Activated CD4-positive, alpha-beta T cell treated with anti-CD3 and anti-CD28 coated beads for 4 hours (primary cell): ENCODE measurements at regions not wholly inside any gene's neighbourhood (a gene's known extent, or its start where the extent isn't known, plus 50 kb on each side); places are given as distances from the start of the nearest gene placed in this dataset.
"Not testable (repeated sequence)": the region's sequence is repeated elsewhere in the genome, so short reads cannot be mapped to it uniquely, and the experiment has no call there.

Experiments
- DNase-seq, 2 donors: peaks; one replicate each; pipeline ENCODE4 v3.0.0-alpha.2; 2020

GRCh38 chr5:87735923-87736322 is 323.2 kb upstream of the CCNH start:
- no peak for DNase-seq

GRCh38 chr5:87733897-87734296 is 321.2 kb upstream of the CCNH start:
- DNase-seq: no peak

DNA sequence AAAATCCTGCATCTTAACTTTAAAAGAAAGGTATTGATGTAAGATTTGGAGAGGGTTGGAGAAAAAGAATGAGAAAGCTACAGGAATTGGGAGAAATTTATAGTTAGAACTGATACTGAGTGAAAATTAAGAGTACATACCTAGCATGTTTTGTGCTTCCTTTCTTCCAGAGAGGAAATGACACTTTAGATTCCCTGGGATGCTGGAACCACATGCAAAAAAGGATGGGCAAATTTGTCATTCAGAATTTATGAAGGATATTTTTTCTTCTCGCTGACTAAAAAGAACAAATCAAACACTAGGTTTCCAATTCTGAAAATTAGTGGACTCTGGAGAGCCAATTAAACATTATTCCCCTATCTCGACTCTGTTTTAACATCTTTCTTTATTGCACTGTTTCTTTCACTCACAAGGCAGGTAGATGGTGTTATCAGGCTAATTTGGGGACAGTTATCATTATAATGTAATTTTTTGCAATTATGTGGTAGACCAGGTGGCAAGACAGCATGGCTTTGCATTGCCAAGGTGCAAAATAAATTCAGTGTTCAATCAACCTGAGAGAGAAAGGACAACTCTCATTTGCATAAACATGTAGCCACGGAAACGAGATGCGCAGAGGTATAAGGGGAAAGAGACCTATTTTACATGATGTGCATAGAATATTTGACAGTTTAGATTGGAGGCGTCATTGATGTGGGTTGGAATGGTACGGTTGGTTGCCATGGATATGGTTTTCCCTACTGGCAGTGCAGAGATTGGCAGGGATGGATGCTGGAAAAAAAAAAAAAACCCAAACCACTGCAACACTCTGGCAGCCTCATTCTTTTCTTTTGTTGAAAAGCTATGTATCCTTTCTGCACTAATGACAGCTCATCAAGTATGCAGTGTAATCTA is 320.4 kb upstream of the CCNH start:
- no peak for DNase-seq

GRCh38 chr5:87729781-87730180 is 317.1 kb upstream of the CCNH start:
- DNase-seq: no peak

- DNase-seq: no peak
Measured at GRCh38 chr5:87722286-87722685, 309.6 kb upstream of the CCNH start.

DNA sequence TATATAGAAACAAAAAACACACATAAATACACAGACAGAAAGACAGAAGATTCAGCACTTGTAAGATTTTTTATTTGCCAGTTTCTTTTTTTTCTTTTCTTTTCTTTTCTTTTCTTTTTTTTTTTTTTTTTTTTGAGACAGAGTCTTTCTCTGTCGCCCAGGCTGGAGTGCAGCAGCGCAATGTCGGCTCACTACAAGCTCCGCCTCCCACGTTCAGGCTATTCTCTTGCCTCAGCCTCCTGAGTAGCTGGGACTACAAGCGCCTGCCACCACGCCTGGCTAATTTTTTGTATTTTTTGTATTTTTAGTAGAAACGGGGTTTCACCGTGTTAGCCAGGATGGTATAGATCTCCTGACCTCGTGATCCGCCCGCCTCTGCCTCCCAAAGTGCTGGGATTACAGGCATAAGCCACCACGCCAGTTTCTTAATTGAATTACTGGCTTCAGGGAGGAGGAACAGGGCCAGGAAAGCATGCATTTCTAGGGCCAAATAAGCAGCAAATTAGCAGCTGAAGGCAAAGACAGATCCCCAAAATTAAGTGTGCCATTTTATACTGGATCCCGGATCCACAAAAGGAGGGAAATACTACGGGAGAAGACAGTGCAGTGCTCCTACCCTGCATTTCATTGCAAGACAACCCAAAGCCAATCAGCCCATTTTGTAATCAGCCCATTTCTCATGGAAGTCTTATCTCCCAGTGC is 305.6 kb upstream of the CCNH start:
- not testable (repeated sequence) for DNase-seq

DNA sequence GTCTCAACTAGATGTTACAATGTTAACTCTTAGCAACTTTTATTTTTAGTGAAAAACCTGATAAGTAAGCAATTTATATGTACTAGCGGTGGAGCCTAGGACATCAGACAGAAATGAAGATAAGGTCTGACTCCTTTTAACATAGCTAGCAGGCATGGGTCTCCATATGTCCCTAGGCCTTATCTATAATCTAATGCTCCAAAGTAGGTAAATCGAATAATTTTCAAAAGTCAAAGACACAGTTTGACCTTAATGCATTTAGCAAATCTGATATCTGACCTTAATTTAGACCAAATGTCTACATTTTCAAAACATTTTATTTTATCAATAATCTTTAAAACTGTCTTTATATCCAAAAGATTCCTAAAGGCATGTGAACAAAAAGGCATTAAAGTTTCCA is 305.0 kb upstream of the CCNH start:
- DNase-seq: no peak

DNA sequence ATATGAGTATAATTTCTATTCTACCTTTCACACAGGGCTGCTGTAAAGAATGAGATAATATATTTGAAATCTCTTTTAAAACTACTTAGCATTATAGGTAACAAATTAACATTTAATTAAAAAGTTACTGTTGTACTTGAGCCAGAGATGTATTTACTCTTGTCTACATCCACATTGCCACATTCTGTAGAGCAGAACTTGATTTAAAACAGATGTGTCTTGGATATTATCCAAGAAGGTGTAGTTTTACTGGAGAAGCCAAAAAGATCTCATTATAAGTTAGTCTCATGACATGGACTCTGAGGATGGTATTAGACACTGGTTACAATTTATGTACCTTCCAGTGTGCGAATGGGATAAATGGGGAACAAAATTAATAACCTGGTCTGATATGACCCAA is 293.1 kb upstream of the CCNH start:
- no peak for DNase-seq

GRCh38 chr5:87686975-87687374 is 274.2 kb upstream of the CCNH start:
- no peak for DNase-seq

- DNase-seq: no peak
Measured at GRCh38 chr5:87686018-87686417, 273.3 kb upstream of the CCNH start.

DNA sequence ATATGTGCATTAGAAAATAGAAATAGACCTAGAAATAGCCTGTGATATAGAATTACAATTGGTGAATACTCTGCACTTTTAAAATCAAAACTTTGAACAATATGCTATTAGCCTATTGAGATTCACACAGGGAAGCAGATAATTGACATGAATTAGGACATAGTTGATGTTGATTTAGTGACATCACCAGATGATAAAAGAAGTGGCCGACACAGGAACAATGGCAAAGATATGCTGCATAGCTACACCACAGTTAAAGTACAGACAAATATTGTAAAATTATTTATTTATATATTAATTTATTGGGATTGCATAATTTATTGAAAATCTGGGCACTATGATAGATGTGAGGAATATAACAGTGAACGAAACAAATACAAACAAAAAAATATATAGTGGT is 261.5 kb upstream of the CCNH start:
- DNase-seq: no peak

GRCh38 chr5:87671146-87671545 is 258.4 kb upstream of the CCNH start:
- DNase-seq: no peak

GRCh38 chr5:87665166-87665565 is 252.4 kb upstream of the CCNH start:
- no peak for DNase-seq

- no peak for DNase-seq
Measured at GRCh38 chr5:87661784-87662566, 249.2 kb upstream of the CCNH start.

GRCh38 chr5:87653242-87653641 is 240.5 kb upstream of the CCNH start:
- DNase-seq: no peak

DNA sequence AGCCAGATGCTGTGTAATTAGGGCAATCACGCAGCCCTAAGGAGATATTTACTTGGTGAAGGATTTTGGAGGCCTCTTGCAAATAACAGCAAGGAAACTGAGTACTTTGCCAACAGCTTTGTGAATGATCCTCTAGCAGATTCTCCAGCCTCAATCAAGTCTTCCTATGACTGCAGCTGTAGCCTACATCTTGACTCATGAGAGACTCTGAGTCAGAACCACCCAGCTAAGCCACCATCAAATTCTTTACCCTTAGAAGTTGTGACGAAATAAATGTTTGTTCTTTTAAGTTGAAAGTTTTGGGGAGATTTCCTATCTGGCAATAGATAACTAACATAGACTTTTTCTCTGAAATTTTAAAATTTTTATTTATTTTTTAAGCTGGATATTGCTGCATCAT is 237.6 kb upstream of the CCNH start:
- DNase-seq: no peak

DNA sequence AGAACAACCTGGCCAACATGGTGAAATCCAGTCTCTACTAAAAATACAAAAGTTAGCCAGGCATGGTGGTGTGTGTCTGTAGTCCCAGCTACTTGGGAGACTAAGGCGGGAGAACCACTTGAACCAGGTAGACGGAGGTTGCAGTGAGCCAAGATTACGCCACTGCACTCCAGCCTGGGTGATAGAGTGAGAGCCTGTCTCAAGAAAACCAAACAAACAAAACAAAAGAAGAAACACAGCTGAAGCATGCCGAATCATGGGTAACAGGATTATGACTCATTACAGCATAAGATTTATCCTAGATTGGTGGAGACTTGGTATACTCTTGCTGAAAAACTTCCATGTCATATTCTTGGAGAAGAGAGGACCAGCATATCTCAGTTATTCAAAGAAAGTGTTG is 236.7 kb upstream of the CCNH start:
- DNase-seq: no peak

DNA sequence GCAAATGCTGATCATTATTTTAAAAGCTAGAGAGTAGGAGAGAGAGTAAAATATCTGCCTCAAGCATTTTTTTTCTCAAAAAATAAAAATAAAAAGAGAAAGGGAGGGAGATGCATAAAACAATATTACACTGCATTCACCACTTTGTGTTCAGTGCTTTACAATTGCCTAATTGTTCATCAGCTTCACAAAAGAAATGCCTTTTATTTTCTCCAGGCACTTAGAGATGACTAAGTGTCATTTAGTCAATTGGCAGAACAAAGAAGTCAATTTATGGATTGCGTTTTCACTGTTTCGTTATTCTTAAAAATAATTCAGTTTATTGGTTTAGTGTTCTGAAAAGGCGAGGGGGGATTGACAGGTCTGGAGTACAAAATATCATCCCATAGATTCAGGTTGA is 232.5 kb upstream of the CCNH start:
- DNase-seq: no peak

DNA sequence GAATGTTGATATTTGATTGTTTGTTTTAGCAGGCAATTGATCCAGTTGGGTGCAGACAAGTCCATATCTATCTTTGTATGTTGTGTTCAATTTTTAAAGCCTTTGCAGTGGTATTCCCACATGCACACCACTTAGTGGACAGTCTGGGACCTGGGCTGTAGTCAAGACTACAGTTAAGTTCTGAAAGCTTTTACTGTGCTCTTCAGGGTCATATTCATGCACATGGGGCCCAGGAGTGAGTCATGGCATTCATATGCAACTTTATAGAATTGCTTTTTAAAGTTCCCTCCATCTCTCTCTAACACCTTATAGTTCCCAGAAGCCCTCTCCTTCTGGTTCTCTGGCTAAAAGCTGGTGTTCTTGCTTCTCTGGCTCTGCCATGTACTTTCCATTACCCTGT is 228.2 kb upstream of the CCNH start:
- no peak for DNase-seq

GRCh38 chr5:87627363-87627762 is 214.6 kb upstream of the CCNH start:
- DNase-seq: no peak

DNA sequence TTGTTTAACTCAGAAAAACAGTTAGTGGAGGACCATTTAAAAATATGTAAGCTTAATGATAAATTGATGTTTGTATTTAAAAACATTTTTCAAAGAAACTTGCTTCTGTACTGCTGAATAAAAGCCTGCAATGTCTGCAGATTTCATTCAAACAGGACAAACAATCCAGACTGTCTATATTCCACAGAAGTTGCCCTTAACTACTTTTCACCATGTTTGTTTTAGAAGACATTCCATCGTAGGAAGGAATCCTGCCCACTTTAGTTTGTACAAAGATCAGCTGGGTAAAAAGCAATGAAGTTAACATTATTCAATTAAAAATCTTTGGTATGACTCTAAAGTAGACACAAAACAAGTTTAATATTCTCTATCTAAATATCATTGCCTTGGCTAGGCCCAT is 195.7 kb upstream of the CCNH start:
- DNase-seq: no peak

DNA sequence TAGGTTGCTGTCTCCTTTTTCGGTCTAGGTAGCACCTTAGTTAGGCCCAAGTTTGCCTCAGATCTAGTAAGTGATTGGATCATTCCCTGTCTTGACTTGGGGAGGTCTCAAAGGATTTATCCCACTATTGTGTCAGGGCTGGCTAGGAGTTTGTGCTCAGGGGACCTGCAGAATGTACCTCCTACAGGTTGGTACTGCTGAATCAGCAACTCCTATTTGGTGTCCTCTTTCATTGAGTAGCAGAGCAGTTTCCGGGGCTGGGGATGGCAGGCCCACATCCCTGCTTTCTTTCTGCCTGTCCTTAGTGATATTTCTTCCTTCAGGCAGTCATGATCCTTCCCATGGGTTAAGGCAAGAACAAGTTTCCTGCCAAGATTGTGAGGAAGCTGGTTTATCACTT is 192.9 kb upstream of the CCNH start:
- no peak for DNase-seq

GRCh38 chr5:87599778-87600177 is 187.0 kb upstream of the CCNH start:
- no peak for DNase-seq

DNA sequence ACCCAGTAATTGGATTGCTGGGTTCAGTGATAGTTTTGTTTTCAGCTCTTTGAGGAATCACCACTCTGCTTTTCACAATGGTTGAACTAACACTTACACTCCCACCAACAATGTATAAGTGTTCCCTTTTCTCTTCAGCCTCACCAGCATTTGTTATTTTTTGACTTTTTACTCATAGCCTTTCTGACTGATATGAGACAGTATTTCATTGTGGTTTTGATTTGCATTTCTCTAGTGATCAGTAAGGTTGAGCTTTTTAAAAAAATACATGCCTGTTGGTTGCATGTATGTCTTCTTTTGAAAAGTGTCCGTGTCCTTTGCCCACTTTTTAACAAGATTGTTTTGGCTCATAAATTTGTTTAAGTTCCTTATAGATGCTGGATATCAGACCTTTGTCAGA is 185.7 kb upstream of the CCNH start:
- no peak for DNase-seq
